SH-SY5Y (cell line): ENCODE measurements at regions not wholly inside any gene's neighbourhood (a gene's known extent, or its start where the extent isn't known, plus 50 kb on each side); places are given as distances from the start of the nearest gene placed in this dataset.

Source experiments
- GATA2 ChIP-seq: IDR thresholded peaks from 2 replicates; pipeline ENCODE4 v1.6.1; 2011; ENCODE audit warnings: mild to moderate bottlenecking, low read depth, low read length
- GATA3 ChIP-seq: IDR thresholded peaks from 2 replicates; pipeline ENCODE4 v1.6.1; 2011; ENCODE audit warnings: low read depth, mild to moderate bottlenecking, low read length, moderate library complexity

- TF ChIP-seq GATA3 (no peak), GATA2 (no peak)
These were observed 419.4 kb upstream of the AGA start for GRCh38 chr4:177861551-177862094.

GRCh38 chr4:177862541-177863176 lies 420.4 kb upstream of the AGA start:
- TF ChIP-seq GATA2 (no peak), GATA3 (no peak)

GRCh38 chr4:177879851-177880250 lies 437.6 kb upstream of the AGA start:
- TF ChIP-seq GATA3 (no peak), GATA2 (no peak)

- TF ChIP-seq GATA2 (no peak), GATA3 (no peak)
These were observed 452.9 kb upstream of the AGA start for GRCh38 chr4:177895136-177895535.

GRCh38 chr4:177901786-177902185 lies 459.5 kb upstream of the AGA start:
- TF ChIP-seq GATA2, result no peak
- TF ChIP-seq GATA3, result no peak

- TF ChIP-seq GATA2 (no peak), GATA3 (no peak)
These were observed 460.1 kb upstream of the AGA start for GRCh38 chr4:177902386-177902785.

- no peak for TF ChIP-seq GATA3
- TF ChIP-seq GATA2, result no peak
These were observed 465.6 kb upstream of the AGA start for GRCh38 chr4:177907736-177908424.

GRCh38 chr4:177921715-177922114 lies 479.5 kb upstream of the AGA start:
- no peak for TF ChIP-seq GATA2
- TF ChIP-seq GATA3, result no peak

GRCh38 chr4:177923888-177924287 lies 481.7 kb upstream of the AGA start:
- no peak for TF ChIP-seq GATA3

GRCh38 chr4:177937041-177937440 lies 494.8 kb upstream of the AGA start:
- no peak for TF ChIP-seq GATA2
- TF ChIP-seq GATA3, result no peak

GRCh38 chr4:177938226-177938625 lies 496.0 kb upstream of the AGA start:
- TF ChIP-seq GATA3 (no peak), GATA2 (no peak)

GRCh38 chr4:177945268-177945667 lies 503.0 kb upstream of the AGA start:
- TF ChIP-seq GATA2 (no peak), GATA3 (no peak)

GRCh38 chr4:177947607-177948006 lies 505.4 kb upstream of the AGA start:
- TF ChIP-seq GATA2 (no peak), GATA3 (no peak)

- TF ChIP-seq GATA2, result no peak
- TF ChIP-seq GATA3, result no peak
These were observed 506.6 kb upstream of the AGA start for GRCh38 chr4:177948853-177949252.

GRCh38 chr4:177951026-177951425 lies 508.8 kb upstream of the AGA start:
- TF ChIP-seq GATA3 (no peak), GATA2 (no peak)
